Liver (tissue), 8 donors: ENCODE measurements at regions not wholly inside any gene's neighbourhood (a gene's known extent, or its start where the extent isn't known, plus 50 kb on each side); places are given as distances from the start of the nearest gene placed in this dataset.

ENCODE experiments used
- DNase-seq: peaks from one replicate; pipeline ENCODE4 v3.0.0-alpha.2; 2017; ENCODE audit warnings: low spot score
- H3K27ac ChIP-seq, 2 donors: one replicate each; pipeline ENCODE4 v1.7.0; 2013; ENCODE audit warnings: inconsistent platforms in 2 of 2, low read length in 2 of 2, control low read depth in 1 of 2, low read depth in 1 of 2, mild to moderate bottlenecking in 1 of 2
- H3K27me3 ChIP-seq, 4 donors: one replicate each; pipeline versions ENCODE4 v1.6.1 to v1.7.0; 2013; ENCODE audit warnings: low read length in 3 of 4, inconsistent platforms in 1 of 4, mild to moderate bottlenecking in 1 of 4, moderate library complexity in 1 of 4; ENCODE audit not compliant: control insufficient read depth in 4 of 4, insufficient read depth in 4 of 4
- H3K36me3 ChIP-seq, 4 donors: one replicate each; pipeline versions ENCODE4 v1.6.1 to v1.7.0; 2013; ENCODE audit warnings: low read length in 3 of 4, mild to moderate bottlenecking in 3 of 4, low read depth in 1 of 4, moderate library complexity in 1 of 4; ENCODE audit not compliant: control insufficient read depth in 4 of 4, insufficient read depth in 3 of 4
- H3K4me1 ChIP-seq, 4 donors: one replicate each; pipeline versions ENCODE4 v1.6.1 to v1.7.0; 2013; ENCODE audit warnings: low read length in 3 of 4, mild to moderate bottlenecking in 3 of 4, moderate library complexity in 1 of 4; ENCODE audit not compliant: control insufficient read depth in 4 of 4, insufficient read depth in 4 of 4
- H3K4me3 ChIP-seq, 3 donors: one replicate each; pipeline versions ENCODE4 v1.6.1 to v1.7.0; 2013; ENCODE audit warnings: low read length in 3 of 3, control low read depth in 1 of 3, low read depth in 1 of 3, mild to moderate bottlenecking in 1 of 3
- H3K9ac ChIP-seq, 2 donors: one replicate each; pipeline ENCODE4 v1.7.0; 2013; ENCODE audit warnings: low read length in 2 of 2, mild to moderate bottlenecking in 2 of 2, moderate library complexity in 2 of 2, control low read depth in 1 of 2, low read depth in 1 of 2
- H3K9me3 ChIP-seq, 4 donors: one replicate each; pipeline versions ENCODE4 v1.6.1 to v1.7.0; 2013; ENCODE audit warnings: low read length in 3 of 4; ENCODE audit not compliant: control insufficient read depth in 4 of 4
- ATF3 ChIP-seq: IDR thresholded peaks from 2 replicates; pipeline ENCODE4 v1.6.1; 2016; ENCODE audit warnings: antibody characterized with exemption
- CTCF ChIP-seq: fragments of 150-350 bp; IDR thresholded peaks from 2 replicates; pipeline ENCODE4 v1.5.1; 2017; ENCODE audit warnings: improper control_type of control experiment, low read depth, low read length; ENCODE audit not compliant: missing input control
- EGR1 ChIP-seq, 2 donors: IDR thresholded peaks; 2 replicates each; pipeline ENCODE4 v1.6.1; 2016 to 2018; ENCODE audit warnings: antibody characterized with exemption in 2 of 2, low read depth in 2 of 2
- FOXA1 ChIP-seq: IDR thresholded peaks from 2 replicates; pipeline ENCODE4 v1.6.1; 2016; ENCODE audit warnings: antibody characterized with exemption
- FOXA2 ChIP-seq: IDR thresholded peaks from 2 replicates; pipeline ENCODE4 v1.6.1; 2016; ENCODE audit warnings: antibody characterized with exemption
- HNF4A ChIP-seq, 2 donors: conservative IDR thresholded peaks; 2 replicates each; pipeline ENCODE4 v1.6.1; 2016; ENCODE audit warnings: antibody characterized with exemption in 2 of 2, mild to moderate bottlenecking in 2 of 2
- HNF4G ChIP-seq: IDR thresholded peaks from 2 replicates; pipeline ENCODE4 v1.6.1; 2016; ENCODE audit warnings: antibody characterized with exemption
- JUND ChIP-seq, 2 donors: IDR thresholded peaks; 2 replicates each; pipeline ENCODE4 v1.6.1; 2016; ENCODE audit warnings: antibody characterized with exemption in 2 of 2
- MAX ChIP-seq: IDR thresholded peaks from 2 replicates; pipeline ENCODE4 v1.6.1; 2016; ENCODE audit warnings: antibody characterized with exemption
- NR2F2 ChIP-seq: IDR thresholded peaks from 2 replicates; pipeline ENCODE4 v1.6.1; 2016; ENCODE audit warnings: antibody characterized with exemption
- RAD21 ChIP-seq, 2 donors: IDR thresholded peaks; 2 replicates each; pipeline ENCODE4 v1.6.1; 2016; ENCODE audit warnings: antibody characterized with exemption in 2 of 2, mild to moderate bottlenecking in 2 of 2
- REST ChIP-seq: IDR thresholded peaks from 2 replicates; pipeline ENCODE4 v1.6.1; 2016; ENCODE audit warnings: antibody characterized with exemption, mild to moderate bottlenecking
- RXRA ChIP-seq, 2 donors: IDR thresholded peaks; 2 replicates each; pipeline ENCODE4 v1.6.1; 2017 to 2018; ENCODE audit warnings: antibody characterized with exemption in 2 of 2, mild to moderate bottlenecking in 1 of 2
- TAF1 ChIP-seq: conservative IDR thresholded peaks from 2 replicates; pipeline ENCODE4 v1.6.1; 2016; ENCODE audit warnings: antibody characterized with exemption, mild to moderate bottlenecking
- YY1 ChIP-seq: IDR thresholded peaks from 2 replicates; pipeline ENCODE4 v1.6.1; 2016; ENCODE audit warnings: antibody characterized with exemption, mild to moderate bottlenecking
- ZBTB33 ChIP-seq: IDR thresholded peaks from 2 replicates; pipeline ENCODE4 v1.6.1; 2016; ENCODE audit warnings: antibody characterized with exemption
- WGBS: extraction: QIAGEN DNeasy Blood & Tissue Kit; methylation state at CpG from one replicate; pipeline ENCODE4 v1.1.7; 2013; 5-methylcytosine and 5-hydroxymethylcytosine counted together
- donor health status: healthy.
- donor health status: healthy.
- donor health status: healthy.
- donor health status: healthy.
- donor health status: healthy.

- Histone ChIP-seq H3K4me1 (no peaks in the 10 kb centered on the region), H3K9me3 (no peaks in the 10 kb centered on the region), H3K27ac (no peak overlapping the region), H3K9ac (no peak overlapping the region), H3K27me3 (no peaks in the 10 kb centered on the region), H3K36me3 (no peaks in the 10 kb centered on the region), H3K4me3 (no peak overlapping the region)
- TF ChIP-seq MAX, result no peak
- TF ChIP-seq TAF1, result no peak
- TF ChIP-seq RAD21 (IDR thresholded peaks at IDR 0.05), result no peak
- TF ChIP-seq ZBTB33, result no peak
- TF ChIP-seq FOXA1, result no peak
- no peak for TF ChIP-seq REST
- no peak for TF ChIP-seq EGR1 (IDR thresholded peaks at IDR 0.05; ENCODE audit: low read depth in 2 of 2)
- no peak for TF ChIP-seq CTCF
- TF ChIP-seq FOXA2, result no peak
- TF ChIP-seq RXRA (IDR thresholded peaks at IDR 0.05), result no peak
- TF ChIP-seq HNF4G, result no peak
- no peak for TF ChIP-seq JUND (IDR thresholded peaks at IDR 0.05)
- no peak for TF ChIP-seq NR2F2
- no peak for TF ChIP-seq YY1
- no peak for TF ChIP-seq HNF4A (conservative IDR thresholded peaks at IDR 0.05)
- TF ChIP-seq ATF3, result no peak
- DNase-seq, result no peak
- WGBS, result 76% methylated on average over 4 of the region's 4 CpGs
These were observed 248.1 kb upstream of the BCHE start for GRCh38 chr3:166085164-166085856.

- no peak for DNase-seq
- Histone ChIP-seq H3K27me3 (no peaks in the 10 kb centered on the region), H3K36me3 (no peaks in the 10 kb centered on the region), H3K27ac (no peak overlapping the region), H3K9ac (no peak overlapping the region), H3K4me3 (no peak overlapping the region), H3K4me1 (no peaks in the 10 kb centered on the region), H3K9me3 (no peaks in the 10 kb centered on the region)
- 64% methylated on average over 2 of the region's 2 CpGs for WGBS
- TF ChIP-seq CTCF (no peak), ATF3 (no peak), TAF1 (no peak), MAX (no peak), FOXA1 (no peak), JUND (IDR thresholded peaks at IDR 0.05) (no peak), YY1 (no peak)
These were observed 242.9 kb upstream of the BCHE start for GRCh38 chr3:166080096-166080495.
